H4 (cell line): ENCODE measurements at regions not wholly inside any gene's neighbourhood (a gene's known extent, or its start where the extent isn't known, plus 50 kb on each side); places are given as distances from the start of the nearest gene placed in this dataset.

Experiments used
- DNase-seq: peaks from one replicate; pipeline ENCODE4 v3.0.0-alpha.2; 2015; ENCODE audit warnings: low spot score

DNA sequence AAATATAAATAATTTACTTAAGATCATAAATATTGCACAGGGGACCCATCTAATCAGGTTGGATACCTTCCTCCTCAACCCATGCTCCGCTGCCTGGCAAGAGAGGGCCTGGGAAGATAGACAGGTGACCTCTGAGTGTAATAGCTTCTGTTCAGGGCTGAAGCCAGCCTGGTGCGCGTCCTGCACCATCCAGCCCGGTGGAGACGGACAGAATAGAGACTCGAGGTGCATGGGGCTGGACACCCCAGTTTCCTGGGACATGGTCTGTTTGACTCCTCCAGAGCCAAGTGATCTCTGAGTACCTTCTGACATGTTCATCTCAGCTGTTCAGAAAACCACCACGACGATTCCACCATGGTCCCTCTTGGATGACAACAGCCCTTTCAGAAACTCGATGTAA lies 209.3 kb upstream of the MYT1L start:
- no peak for DNase-seq

- no peak for DNase-seq
Measured at GRCh38 chr2:2536416-2537056, 205.5 kb upstream of the MYT1L start.

DNA sequence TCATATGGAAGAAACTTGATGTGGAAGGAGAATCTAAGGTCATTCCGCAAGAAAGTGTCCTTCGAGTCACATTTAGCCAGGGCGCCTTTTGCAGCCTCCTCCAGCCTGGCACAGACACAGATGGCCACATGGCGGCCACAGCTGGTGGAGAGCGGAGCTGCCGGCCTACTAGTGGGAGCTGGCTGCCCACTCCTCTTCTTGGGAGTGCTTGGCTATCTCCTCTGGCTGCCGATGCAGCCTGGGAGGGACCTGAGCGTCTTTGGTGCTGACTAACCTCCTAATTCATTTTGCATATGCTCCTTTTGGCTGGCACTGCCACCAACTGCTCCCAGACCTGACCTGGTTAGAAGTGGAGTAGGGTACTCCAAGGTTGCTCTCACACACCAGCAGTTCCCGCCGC lies 199.3 kb upstream of the MYT1L start:
- DNase-seq = no peak

- DNase-seq = no peak
Measured at GRCh38 chr2:2528846-2529245, 197.8 kb upstream of the MYT1L start.

DNA sequence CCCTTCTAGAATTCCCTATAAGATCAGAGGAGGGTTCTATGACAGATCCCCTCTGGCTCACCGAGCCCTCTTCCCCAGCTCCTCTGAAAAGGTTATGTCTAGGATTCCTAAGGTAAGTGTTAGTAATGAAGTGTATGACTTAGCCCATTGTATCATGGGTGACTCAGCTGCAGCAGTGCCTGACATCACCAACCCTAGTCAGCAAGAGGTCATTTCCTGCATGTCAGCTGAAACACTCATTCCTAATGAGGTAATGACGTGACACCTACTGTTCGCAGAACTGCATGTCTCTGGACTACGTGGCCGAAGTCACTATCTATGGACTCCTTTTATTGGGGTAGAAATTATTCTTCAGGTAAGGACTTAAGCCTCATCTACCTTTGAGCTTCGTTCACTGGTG lies 196.1 kb upstream of the MYT1L start:
- DNase-seq = no peak

GRCh38 chr2:2524348-2524941 lies 193.4 kb upstream of the MYT1L start:
- no peak for DNase-seq

- no peak for DNase-seq
Measured at GRCh38 chr2:2523461-2524347, 192.6 kb upstream of the MYT1L start.

DNA sequence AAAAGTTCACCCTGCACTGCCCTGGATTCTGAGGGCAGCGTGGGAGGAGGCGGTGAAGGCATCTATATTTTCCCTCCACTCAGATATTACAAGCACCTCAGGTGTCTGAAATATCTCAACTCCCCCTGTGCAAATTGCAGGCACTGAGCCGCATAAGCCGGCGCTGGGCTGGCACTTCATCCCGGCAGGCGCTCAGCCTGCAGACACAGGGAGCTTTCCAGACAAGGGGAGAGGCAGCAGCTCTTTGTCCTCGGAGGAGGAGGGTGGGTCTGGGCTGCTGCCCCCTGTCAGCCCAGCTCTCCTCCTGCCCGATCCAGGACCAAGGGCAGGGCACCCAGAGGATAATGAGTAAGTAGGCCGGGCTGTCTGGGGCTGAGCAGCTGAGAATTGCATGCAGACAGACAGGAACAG lies 189.3 kb upstream of the MYT1L start:
- no peak for DNase-seq

DNA sequence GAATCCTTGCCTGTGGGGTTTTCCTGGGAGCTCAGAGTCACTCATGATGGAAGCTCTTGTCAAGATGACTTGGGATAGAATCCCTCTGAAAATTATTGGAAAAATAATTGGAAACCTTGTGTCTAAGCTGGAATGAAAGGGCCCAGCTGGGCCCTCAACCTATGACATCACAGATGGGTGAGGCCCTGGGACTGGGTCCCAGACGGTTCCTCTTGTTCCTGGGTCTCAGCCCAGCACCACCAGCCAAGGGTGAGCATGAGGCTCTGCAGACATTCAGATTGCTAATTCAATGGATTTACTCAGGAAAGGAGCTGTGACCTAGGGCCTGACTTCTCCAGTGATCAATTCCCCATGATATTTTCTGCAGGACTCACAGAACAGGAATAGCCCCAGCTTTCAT lies 188.3 kb upstream of the MYT1L start:
- no peak for DNase-seq

DNA sequence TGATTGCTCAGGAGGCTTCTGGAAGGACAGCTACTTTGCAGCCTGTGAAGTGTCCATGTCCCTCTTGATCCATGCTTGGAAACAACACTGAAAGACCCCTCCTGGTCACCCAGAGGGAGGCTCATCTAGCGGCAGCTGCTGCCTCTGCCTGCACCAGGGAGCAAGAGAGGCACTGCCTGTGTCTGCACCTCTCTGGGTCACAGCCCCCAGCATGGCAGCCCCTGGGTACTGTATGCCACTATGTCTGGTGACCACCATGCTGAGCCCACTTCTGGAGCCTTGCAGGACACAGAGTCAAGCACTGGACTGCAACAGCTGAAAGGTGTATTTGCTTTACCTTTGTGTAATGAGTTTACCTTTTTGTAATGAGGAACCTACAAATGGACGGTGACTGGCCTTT lies 186.3 kb upstream of the MYT1L start:
- no peak for DNase-seq

DNA sequence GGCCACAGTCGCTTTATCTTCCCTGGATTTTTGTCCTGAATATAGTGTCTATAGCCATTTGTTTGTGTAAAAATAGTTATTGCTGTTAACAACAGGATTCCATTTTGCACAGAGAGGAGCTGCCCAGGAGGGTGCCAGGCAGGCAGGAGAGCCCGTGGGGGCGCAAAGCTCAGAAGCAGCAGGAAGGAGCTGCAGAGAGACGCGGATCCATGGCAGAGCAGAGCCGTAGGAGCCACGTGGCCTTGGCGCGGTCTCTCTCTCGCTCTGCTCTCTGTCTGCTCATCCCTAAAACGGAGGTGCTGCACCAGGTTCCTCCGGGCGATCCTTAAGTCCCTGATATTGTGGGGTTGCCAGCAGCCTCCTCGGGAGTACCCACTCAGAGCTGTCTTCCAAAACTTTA lies 185.3 kb upstream of the MYT1L start:
- DNase-seq = no peak

GRCh38 chr2:2512931-2513330 lies 181.9 kb upstream of the MYT1L start:
- no peak for DNase-seq

DNA sequence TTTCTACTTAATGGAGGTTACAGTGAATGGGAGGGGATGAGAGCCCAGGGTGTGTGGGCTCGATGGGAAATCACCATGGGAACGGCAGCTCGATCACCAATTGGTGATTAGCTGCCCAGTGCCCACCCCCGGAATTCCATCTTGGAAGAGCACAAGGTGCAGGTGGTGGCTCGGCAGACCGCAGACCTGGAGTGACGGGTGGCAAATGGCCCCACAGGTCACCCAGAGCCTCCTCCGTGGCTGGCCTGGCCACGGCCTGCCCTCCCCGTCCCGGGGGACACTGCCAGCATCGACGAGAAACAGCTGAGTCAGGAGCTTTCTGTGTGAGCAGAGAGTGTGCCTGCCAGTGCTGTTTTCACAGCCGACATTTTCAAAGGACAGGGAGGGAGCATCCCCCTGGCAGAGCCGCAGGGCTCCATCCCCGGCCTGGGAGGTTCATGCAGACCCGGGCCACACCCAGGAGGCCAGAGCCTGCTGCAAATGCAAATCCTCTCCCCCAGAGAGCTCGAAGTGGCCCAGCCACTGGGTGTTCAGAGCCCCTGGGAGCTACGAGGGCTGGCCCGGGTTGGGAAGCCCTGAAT lies 176.4 kb upstream of the MYT1L start:
- DNase-seq = no peak

GRCh38 chr2:2506536-2506935 lies 175.5 kb upstream of the MYT1L start:
- DNase-seq = no peak

- DNase-seq = no peak
Measured at GRCh38 chr2:2505604-2506003, 174.5 kb upstream of the MYT1L start.

DNA sequence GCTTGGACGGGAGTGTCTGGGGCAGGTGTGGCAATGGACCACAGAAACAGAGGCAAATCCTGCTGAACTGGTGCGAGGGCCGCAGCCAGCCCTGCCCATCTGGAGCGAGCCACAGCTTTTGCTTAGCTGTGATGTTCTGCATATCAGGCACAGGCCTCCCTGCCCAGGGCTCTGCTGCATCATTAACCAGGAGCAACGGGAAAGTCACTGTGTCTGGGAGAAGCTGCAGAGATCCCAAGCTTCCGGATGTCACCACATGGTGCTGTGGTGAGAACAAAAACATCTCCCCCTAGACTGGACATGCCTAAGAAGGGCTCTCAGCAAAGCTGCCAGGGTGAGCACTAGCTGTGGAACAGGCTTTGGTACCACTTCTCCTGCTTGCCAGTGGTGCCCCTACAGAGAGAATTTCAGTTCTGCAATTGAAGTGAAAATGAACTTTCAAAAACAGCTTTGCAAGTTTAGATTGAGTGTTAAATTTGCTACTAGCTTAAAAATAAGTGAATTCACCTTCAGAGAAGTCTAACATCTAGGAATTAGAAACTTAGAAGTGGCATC lies 172.9 kb upstream of the MYT1L start:
- DNase-seq = no peak

DNA sequence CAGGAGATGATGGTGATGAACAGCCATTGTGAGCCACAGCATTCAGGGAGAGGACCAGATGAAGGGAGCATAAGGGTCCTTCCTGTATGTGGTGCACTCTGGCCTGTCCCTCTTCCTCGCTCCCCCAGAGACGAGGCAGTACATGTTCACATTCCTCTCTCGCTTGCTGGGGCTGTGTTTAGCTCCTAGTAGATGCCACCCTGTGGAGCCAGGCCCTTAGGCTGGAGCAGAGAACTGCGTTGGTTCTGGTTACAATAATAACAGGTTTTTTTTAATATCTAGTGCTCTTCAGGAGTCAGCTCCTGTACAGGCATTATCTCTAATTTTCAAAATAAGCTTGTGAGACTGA lies 171.1 kb upstream of the MYT1L start:
- DNase-seq = no peak

DNA sequence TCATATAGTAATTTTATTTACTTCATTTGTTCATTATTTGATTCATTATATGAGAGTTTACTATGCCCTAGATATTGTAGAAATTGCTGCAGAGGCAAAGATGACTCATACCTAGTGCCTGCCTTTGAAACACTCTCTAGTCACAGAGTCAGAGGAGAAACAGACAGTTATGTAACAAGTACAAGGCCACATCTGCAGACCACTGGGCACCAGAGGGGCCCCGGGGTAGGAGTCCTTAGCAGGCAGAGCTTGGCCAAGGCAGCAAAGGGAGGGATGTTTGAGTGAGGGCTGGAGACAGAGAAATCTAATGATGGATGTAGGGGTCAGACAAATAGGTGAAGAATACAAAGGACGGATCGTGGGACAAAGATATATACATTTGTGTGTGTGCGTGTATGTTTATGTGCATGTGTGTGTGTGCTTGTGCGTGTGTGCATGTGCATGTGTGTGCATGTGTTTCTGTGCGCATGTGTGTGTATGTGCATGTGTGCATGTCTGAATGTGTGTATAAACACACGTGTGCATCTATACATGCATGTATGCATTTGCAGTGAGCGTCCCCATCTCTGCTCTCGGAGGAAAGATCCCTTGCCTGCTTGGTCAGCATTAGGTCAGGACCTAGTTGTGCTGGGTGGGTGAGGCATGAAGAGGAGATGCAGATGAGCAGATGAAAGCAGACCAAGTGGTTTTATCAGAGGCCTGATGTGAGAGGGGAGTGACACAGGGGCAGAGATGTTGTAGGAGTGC lies 170.6 kb upstream of the MYT1L start:
- DNase-seq = no peak

DNA sequence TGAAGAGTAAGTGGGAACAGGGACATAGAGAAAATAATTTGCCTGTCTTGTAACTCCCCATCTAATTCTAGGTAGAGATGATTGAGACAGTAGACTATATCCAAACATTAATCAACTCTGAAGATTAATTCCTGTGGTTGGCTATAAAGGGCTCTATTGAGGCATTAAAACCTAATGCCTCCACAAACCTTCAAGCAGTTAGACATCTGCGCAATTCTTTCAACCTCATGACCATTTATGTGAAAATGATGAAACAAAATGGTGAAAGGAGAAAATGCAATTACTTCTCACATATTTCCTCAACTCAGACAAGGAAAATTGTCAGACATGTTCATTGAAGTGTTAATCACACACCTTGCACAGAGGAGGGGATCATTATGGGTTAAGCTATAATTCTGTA lies 164.5 kb upstream of the MYT1L start:
- no peak for DNase-seq

GRCh38 chr2:2493496-2493895 lies 162.4 kb upstream of the MYT1L start:
- DNase-seq = no peak

GRCh38 chr2:2492800-2493199 lies 161.7 kb upstream of the MYT1L start:
- DNase-seq = no peak

GRCh38 chr2:2491964-2492363 lies 160.9 kb upstream of the MYT1L start:
- DNase-seq = no peak
